IPS-15b (cell line): ENCODE measurements at regions not wholly inside any gene's neighbourhood (a gene's known extent, or its start where the extent isn't known, plus 50 kb on each side); places are given as distances from the start of the nearest gene placed in this dataset.

Experiments used
- H3K27me3 ChIP-seq: one replicate; pipeline ENCODE4 v1.6.1; 2013; ENCODE audit warnings: low read length; ENCODE audit not compliant: control insufficient read depth, insufficient read depth
- H3K36me3 ChIP-seq: one replicate; pipeline ENCODE4 v1.6.1; 2013; ENCODE audit warnings: low read length; ENCODE audit not compliant: control insufficient read depth, insufficient read depth
- H3K4me1 ChIP-seq: one replicate; pipeline ENCODE4 v1.6.1; 2013; ENCODE audit warnings: mild to moderate bottlenecking, low read length; ENCODE audit not compliant: control insufficient read depth, insufficient read depth
- H3K4me3 ChIP-seq: one replicate; pipeline ENCODE4 v1.5.1; 2013; ENCODE audit warnings: low read depth, low read length
- H3K9ac ChIP-seq: one replicate; pipeline ENCODE4 v1.6.1; 2013; ENCODE audit warnings: low read depth, mild to moderate bottlenecking, low read length
- H3K9me3 ChIP-seq: one replicate; pipeline ENCODE4 v1.6.1; 2013; ENCODE audit warnings: mild to moderate bottlenecking, low read length; ENCODE audit not compliant: control insufficient read depth, insufficient read depth

GRCh38 chr1:175864625-175865024 is 121.2 kb upstream of the TNR start:
- Histone ChIP-seq H3K36me3 (no peaks in the 10 kb centered on the region), H3K9me3 (no peaks in the 10 kb centered on the region), H3K4me3 (peak overlapping the region; percentile 12), H3K9ac (no peak overlapping the region), H3K27me3 (peaks cover 17% of the 10 kb centered on the region), H3K4me1 (peaks cover 25% of the 10 kb centered on the region)

GRCh38 chr1:175864183-175864582 is 120.8 kb upstream of the TNR start:
- H3K9ac ChIP-seq = no peak overlapping the region
- H3K27me3 ChIP-seq = peaks cover 17% of the 10 kb centered on the region
- no peaks in the 10 kb centered on the region for H3K9me3 ChIP-seq
- no peak overlapping the region for H3K4me3 ChIP-seq
- H3K36me3 ChIP-seq = no peaks in the 10 kb centered on the region
- H3K4me1 ChIP-seq = peaks cover 25% of the 10 kb centered on the region

- H3K9ac ChIP-seq = no peak overlapping the region
Observed at GRCh38 chr1:175863299-175864050, 120.1 kb upstream of the TNR start.

GRCh38 chr1:175862408-175862807 is 119.0 kb upstream of the TNR start:
- peaks cover 12% of the 10 kb centered on the region for H3K27me3 ChIP-seq
- H3K4me1 ChIP-seq = peaks cover 25% of the 10 kb centered on the region
- H3K9me3 ChIP-seq = no peaks in the 10 kb centered on the region
- H3K4me3 ChIP-seq = no peak overlapping the region
- H3K36me3 ChIP-seq = no peaks in the 10 kb centered on the region
- H3K9ac ChIP-seq = no peak overlapping the region

More at GRCh38 chr1:175863299-175864050, 120.1 kb upstream of the TNR start:
- no peaks in the 10 kb centered on the region for H3K9me3 ChIP-seq
- no peaks in the 10 kb centered on the region for H3K36me3 ChIP-seq
- peaks cover 17% of the 10 kb centered on the region for H3K27me3 ChIP-seq
- peaks cover 25% of the 10 kb centered on the region for H3K4me1 ChIP-seq
- H3K4me3 ChIP-seq = no peak overlapping the region

GRCh38 chr1:175861626-175862367 is 118.4 kb upstream of the TNR start:
- Histone ChIP-seq H3K36me3 (no peaks in the 10 kb centered on the region), H3K4me3 (no peak overlapping the region), H3K9ac (no peak overlapping the region), H3K9me3 (no peaks in the 10 kb centered on the region), H3K27me3 (peaks cover 10% of the 10 kb centered on the region), H3K4me1 (peaks cover 25% of the 10 kb centered on the region)

GRCh38 chr1:175857756-175858155 is 114.4 kb upstream of the TNR start:
- H3K4me3 ChIP-seq = no peak overlapping the region
- no peaks in the 10 kb centered on the region for H3K9me3 ChIP-seq
- H3K27me3 ChIP-seq = peaks cover 6% of the 10 kb centered on the region
- no peak overlapping the region for H3K9ac ChIP-seq
- H3K4me1 ChIP-seq = peaks cover 2% of the 10 kb centered on the region
- H3K36me3 ChIP-seq = no peaks in the 10 kb centered on the region

- Histone ChIP-seq H3K36me3 (no peaks in the 10 kb centered on the region), H3K9ac (no peak overlapping the region), H3K27me3 (no peaks in the 10 kb centered on the region), H3K4me3 (no peak overlapping the region), H3K4me1 (no peaks in the 10 kb centered on the region), H3K9me3 (no peaks in the 10 kb centered on the region)
Observed at GRCh38 chr1:175853681-175854080, 110.3 kb upstream of the TNR start.

- no peaks in the 10 kb centered on the region for H3K27me3 ChIP-seq
- H3K9me3 ChIP-seq = no peaks in the 10 kb centered on the region
Observed at GRCh38 chr1:175851749-175852148, 108.4 kb upstream of the TNR start.

GRCh38 chr1:175848329-175848728 is 104.9 kb upstream of the TNR start:
- H3K4me1 ChIP-seq = no peaks in the 10 kb centered on the region
- no peaks in the 10 kb centered on the region for H3K36me3 ChIP-seq
- H3K27me3 ChIP-seq = no peaks in the 10 kb centered on the region
- no peaks in the 10 kb centered on the region for H3K9me3 ChIP-seq
- H3K4me3 ChIP-seq = no peak overlapping the region
- no peak overlapping the region for H3K9ac ChIP-seq

More at GRCh38 chr1:175851749-175852148, 108.4 kb upstream of the TNR start:
- H3K4me3 ChIP-seq = no peak overlapping the region
- no peaks in the 10 kb centered on the region for H3K36me3 ChIP-seq
- no peaks in the 10 kb centered on the region for H3K4me1 ChIP-seq
- no peak overlapping the region for H3K9ac ChIP-seq

GRCh38 chr1:175845985-175846384 is 102.6 kb upstream of the TNR start:
- H3K4me1 ChIP-seq = no peaks in the 10 kb centered on the region
- no peaks in the 10 kb centered on the region for H3K36me3 ChIP-seq
- H3K4me3 ChIP-seq = no peak overlapping the region
- no peak overlapping the region for H3K9ac ChIP-seq
- no peaks in the 10 kb centered on the region for H3K27me3 ChIP-seq
- H3K9me3 ChIP-seq = no peaks in the 10 kb centered on the region

- Histone ChIP-seq H3K36me3 (no peaks in the 10 kb centered on the region), H3K27me3 (no peaks in the 10 kb centered on the region), H3K4me1 (no peaks in the 10 kb centered on the region), H3K9me3 (no peaks in the 10 kb centered on the region), H3K4me3 (no peak overlapping the region), H3K9ac (no peak overlapping the region)
Observed at GRCh38 chr1:175845338-175845737, 101.9 kb upstream of the TNR start.

- Histone ChIP-seq H3K27me3 (peaks cover 2% of the 10 kb centered on the region), H3K9ac (no peak overlapping the region), H3K9me3 (no peaks in the 10 kb centered on the region), H3K4me3 (no peak overlapping the region), H3K36me3 (no peaks in the 10 kb centered on the region), H3K4me1 (peaks cover under 1% of the 10 kb centered on the region)
Observed at GRCh38 chr1:175844877-175845276, 101.5 kb upstream of the TNR start.
